ENCODE measurements at regions not wholly inside any gene's neighbourhood (a gene's known extent, or its start where the extent isn't known, plus 50 kb on each side); places are given as distances from the start of the nearest gene placed in this dataset.

DNA sequence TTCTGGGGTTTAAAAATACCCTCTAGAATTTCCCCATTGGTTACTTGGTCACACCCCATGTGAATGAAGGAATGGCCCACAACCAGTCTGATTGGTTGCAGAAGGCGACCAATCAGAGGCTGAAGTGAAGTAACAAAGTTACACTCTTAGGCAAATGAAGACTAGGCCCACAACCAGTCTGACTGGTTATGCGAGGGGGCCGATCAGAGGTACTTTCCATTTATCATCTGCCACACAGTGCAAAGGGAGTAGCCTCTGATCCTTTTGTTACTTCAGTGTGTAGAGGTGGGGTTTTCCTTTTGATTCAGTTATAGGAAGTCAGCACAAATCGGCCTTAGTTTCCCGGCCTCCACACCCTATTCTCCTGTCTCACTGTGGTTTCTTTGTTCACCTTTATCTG is 61.2 kb upstream of the SGK1 start:
- Histone ChIP-seq H3K9me3 (ENCODE audit: low read depth) (no peaks in the 10 kb centered on the region), H3K36me3 (ENCODE audit: low read depth) (no peaks in the 10 kb centered on the region), H3K4me1 (ENCODE audit: insufficient read depth) (peaks cover under 1% of the 10 kb centered on the region; the same call in 1 of the 2 replicates), H2AFZ (no peak overlapping the region), H3K4me3 (no peak overlapping the region), H3K9ac (no peak overlapping the region), H3K79me2 (ENCODE audit: insufficient read depth) (no peaks in the 10 kb centered on the region), H3K9me2 (ENCODE audit: insufficient read depth) (no peaks in the 10 kb centered on the region), H3F3A (ENCODE audit: insufficient read depth) (peaks cover 9% of the 10 kb centered on the region; the same call in 1 of the 2 replicates), H3K27ac (no peak overlapping the region), H4K20me1 (ENCODE audit: insufficient read depth) (no peaks in the 10 kb centered on the region), H3K4me2 (ENCODE audit: unreplicated experiment) (no peak overlapping the region), H3K27me3 (replicated peaks; ENCODE audit: insufficient read depth) (no peaks in the 10 kb centered on the region)
- in situ Hi-C loops (cut with MboI), result no loop called here
- no peak for TF ChIP-seq EZH2phosphoT487 (IDR thresholded peaks at IDR 0.05; ENCODE audit: insufficient read depth, low read depth)
- no peak for TF ChIP-seq EZH2 (IDR thresholded peaks at IDR 0.05; ENCODE audit: insufficient read depth, poor library complexity, severe bottlenecking)
- 85 to 91% methylated on average over 5 of the region's 5 CpGs for WGBS, 2 experiments (ENCODE audit: low coverage in 1 of 2, low lambda C conversion rate in 2 of 2, missing lambda C conversion rate in 2 of 2)
- no peak for DNase-seq

DNA sequence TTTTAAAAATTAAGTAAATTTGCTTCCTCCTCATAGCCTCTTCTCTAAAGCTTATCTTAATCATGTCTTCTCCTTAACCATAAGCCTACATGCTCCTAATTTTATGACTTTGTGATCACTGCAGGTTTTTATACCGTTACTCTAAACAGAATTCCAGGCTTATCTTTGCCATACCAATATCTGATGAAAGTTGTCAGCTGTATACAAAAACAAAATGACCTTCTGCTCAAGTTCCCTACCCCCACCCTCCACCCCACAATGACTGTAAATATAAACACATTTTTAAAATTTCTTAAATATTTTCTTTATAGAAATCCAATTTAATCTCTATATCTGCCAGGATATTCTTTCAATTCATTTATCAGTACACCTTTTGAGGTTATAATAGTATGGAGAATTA is 60.5 kb upstream of the SGK1 start:
- Histone ChIP-seq H3K9me2 (ENCODE audit: insufficient read depth) (no peaks in the 10 kb centered on the region), H3F3A (ENCODE audit: insufficient read depth) (peaks cover 13% of the 10 kb centered on the region), H4K20me1 (ENCODE audit: insufficient read depth) (no peaks in the 10 kb centered on the region), H3K36me3 (ENCODE audit: low read depth) (no peaks in the 10 kb centered on the region), H3K27ac (no peak overlapping the region), H3K4me3 (no peak overlapping the region), H3K9me3 (ENCODE audit: low read depth) (no peaks in the 10 kb centered on the region), H3K9ac (no peak overlapping the region), H3K79me2 (ENCODE audit: insufficient read depth) (no peaks in the 10 kb centered on the region), H3K4me2 (ENCODE audit: unreplicated experiment) (no peak overlapping the region), H3K4me1 (ENCODE audit: insufficient read depth) (peaks cover 7% of the 10 kb centered on the region), H3K27me3 (replicated peaks; ENCODE audit: insufficient read depth) (no peaks in the 10 kb centered on the region), H2AFZ (no peak overlapping the region)
- WGBS, 2 experiments (ENCODE audit: low coverage in 1 of 2, low lambda C conversion rate in 2 of 2, missing lambda C conversion rate in 2 of 2), result 64 to 76% methylated on average over 1 of the region's 1 CpG
- DNase-seq, result no peak
- TF ChIP-seq EZH2 (IDR thresholded peaks at IDR 0.05; ENCODE audit: insufficient read depth, poor library complexity, severe bottlenecking), result no peak
- TF ChIP-seq EZH2phosphoT487 (IDR thresholded peaks at IDR 0.05; ENCODE audit: insufficient read depth, low read depth), result no peak
- in situ Hi-C loops (cut with MboI), result no loop called here

DNA sequence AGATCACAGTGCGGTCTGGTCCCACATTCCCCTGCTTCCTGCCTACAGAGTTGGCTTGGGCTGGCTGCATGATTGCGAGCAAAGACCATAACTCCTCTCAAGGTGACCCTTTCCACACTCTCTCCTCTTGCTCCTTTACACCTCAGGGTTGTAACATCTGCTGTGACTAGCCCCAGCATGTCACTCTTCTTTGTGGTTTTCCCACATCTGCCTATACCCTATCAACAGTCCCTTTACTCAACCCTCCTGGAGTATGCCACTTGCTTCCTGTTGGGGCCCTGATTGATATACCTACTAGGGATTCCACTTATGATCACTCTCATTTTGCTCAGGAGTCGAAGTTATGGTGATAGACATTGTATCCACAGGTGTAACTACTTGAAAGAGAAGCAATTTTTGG is 58.9 kb upstream of the SGK1 start:
- H3K9me3 ChIP-seq (ENCODE audit: low read depth), result no peaks in the 10 kb centered on the region
- H3K4me2 ChIP-seq (ENCODE audit: unreplicated experiment), result no peak overlapping the region
- H3K27ac ChIP-seq, result no peak overlapping the region
- 78 to 82% methylated on average over 3 of the region's 3 CpGs for WGBS, 2 experiments (ENCODE audit: low coverage in 1 of 2, low lambda C conversion rate in 2 of 2, missing lambda C conversion rate in 2 of 2)
- H3K4me3 ChIP-seq, result no peak overlapping the region
- no peak for TF ChIP-seq EZH2phosphoT487 (IDR thresholded peaks at IDR 0.05; ENCODE audit: insufficient read depth, low read depth)
- no peak for TF ChIP-seq EZH2 (IDR thresholded peaks at IDR 0.05; ENCODE audit: insufficient read depth, poor library complexity, severe bottlenecking)
- H3F3A ChIP-seq (ENCODE audit: insufficient read depth), result peaks cover 13% of the 10 kb centered on the region
- no peak for DNase-seq
- H3K79me2 ChIP-seq (ENCODE audit: insufficient read depth), result no peaks in the 10 kb centered on the region
- H2AFZ ChIP-seq, result no peak overlapping the region
- in situ Hi-C loops (cut with MboI), result no loop called here
- peaks cover 17% of the 10 kb centered on the region for H3K4me1 ChIP-seq (ENCODE audit: insufficient read depth)
- no peaks in the 10 kb centered on the region for H3K9me2 ChIP-seq (ENCODE audit: insufficient read depth)
- H4K20me1 ChIP-seq (ENCODE audit: insufficient read depth), result no peaks in the 10 kb centered on the region
- no peaks in the 10 kb centered on the region for H3K27me3 ChIP-seq (replicated peaks; ENCODE audit: insufficient read depth)
- H3K9ac ChIP-seq, result no peak overlapping the region
- H3K36me3 ChIP-seq (ENCODE audit: low read depth), result no peaks in the 10 kb centered on the region

GRCh38 chr6:134375220-134375580 is 57.3 kb upstream of the SGK1 start:
- Histone ChIP-seq H3K9me3 (ENCODE audit: low read depth) (no peaks in the 10 kb centered on the region), H4K20me1 (ENCODE audit: insufficient read depth) (no peaks in the 10 kb centered on the region), H3K9me2 (ENCODE audit: insufficient read depth) (no peaks in the 10 kb centered on the region), H3K36me3 (ENCODE audit: low read depth) (no peaks in the 10 kb centered on the region), H3K79me2 (ENCODE audit: insufficient read depth) (no peaks in the 10 kb centered on the region), H3K9ac (no peak overlapping the region), H3F3A (ENCODE audit: insufficient read depth) (peaks cover 13% of the 10 kb centered on the region), H2AFZ (no peak overlapping the region), H3K27ac (no peak overlapping the region), H3K4me2 (ENCODE audit: unreplicated experiment) (no peak overlapping the region), H3K4me1 (ENCODE audit: insufficient read depth) (peaks cover 17% of the 10 kb centered on the region), H3K27me3 (replicated peaks; ENCODE audit: insufficient read depth) (no peaks in the 10 kb centered on the region), H3K4me3 (no peak overlapping the region)
- in situ Hi-C loops (cut with MboI), result no loop called here
- no peak for DNase-seq
- TF ChIP-seq EZH2phosphoT487 (IDR thresholded peaks at IDR 0.05; ENCODE audit: insufficient read depth, low read depth), result no peak
- no peak for TF ChIP-seq EZH2 (IDR thresholded peaks at IDR 0.05; ENCODE audit: insufficient read depth, poor library complexity, severe bottlenecking)
- WGBS, 2 experiments (ENCODE audit: low coverage in 1 of 2, low lambda C conversion rate in 2 of 2, missing lambda C conversion rate in 2 of 2), result 98 to 99% methylated on average over 4 of the region's 4 CpGs
